Glutamatergic neuron (in vitro differentiated cells): ENCODE measurements at regions not wholly inside any gene's neighbourhood (a gene's known extent, or its start where the extent isn't known, plus 50 kb on each side); places are given as distances from the start of the nearest gene placed in this dataset.

Source experiments
- DNase-seq: peaks from one replicate; pipeline ENCODE4 v3.0.0; 2022
- H3K27ac Mint-ChIP-seq: one replicate; pipeline ENCODE4 v1.8.0; 2020; ENCODE audit warnings: mild to moderate bottlenecking, mixed read lengths, inconsistent platforms; ENCODE audit not compliant: unreplicated experiment
- H3K27me3 Mint-ChIP-seq: one replicate; pipeline ENCODE4 v1.8.0; 2020; ENCODE audit warnings: mild to moderate bottlenecking, moderate library complexity, mixed read lengths, inconsistent platforms; ENCODE audit not compliant: unreplicated experiment
- H3K36me3 Mint-ChIP-seq: one replicate; pipeline ENCODE4 v1.8.0; 2020; ENCODE audit warnings: mild to moderate bottlenecking, mixed read lengths, inconsistent platforms; ENCODE audit not compliant: unreplicated experiment
- H3K4me1 Mint-ChIP-seq: one replicate; pipeline ENCODE4 v1.8.0; 2020; ENCODE audit warnings: mild to moderate bottlenecking, low read depth, mixed read lengths, inconsistent platforms; ENCODE audit not compliant: unreplicated experiment
- H3K4me3 Mint-ChIP-seq: one replicate; pipeline ENCODE4 v1.8.0; 2020; ENCODE audit warnings: mild to moderate bottlenecking, mixed read lengths, inconsistent platforms; ENCODE audit not compliant: unreplicated experiment
- H3K9me3 Mint-ChIP-seq: one replicate; pipeline ENCODE4 v1.8.0; 2020; ENCODE audit warnings: mild to moderate bottlenecking, moderate library complexity, mixed read lengths, inconsistent platforms; ENCODE audit not compliant: unreplicated experiment
- TF ChIP-seq, protein P1 (sequence below): fragments of 200-600 bp; sonication (generic); IDR thresholded peaks from one replicate; pipeline ENCODE4 v1.5.0; 2021; ENCODE audit not compliant: partially characterized antibody, unreplicated experiment

DNA sequence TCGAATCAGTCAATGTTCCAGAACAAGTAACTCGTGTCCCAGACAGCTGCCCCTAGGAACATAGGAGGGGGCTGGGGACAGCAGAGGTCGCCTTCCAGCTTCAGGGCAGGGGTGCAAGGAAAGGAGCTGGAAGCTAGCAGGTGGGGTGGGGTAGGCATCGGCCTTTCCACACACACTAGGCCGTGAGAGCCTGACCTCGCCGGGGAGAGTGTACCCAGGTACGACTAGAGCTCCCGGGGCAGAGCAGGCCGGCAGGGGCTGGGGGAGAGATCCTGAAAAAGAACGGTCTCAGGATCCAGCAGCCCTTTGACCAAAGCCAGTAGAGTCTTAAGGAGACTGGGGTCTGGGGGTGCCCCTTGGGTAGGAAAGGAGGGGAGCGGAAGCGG lies 1127.5 kb downstream of the BRD1 start:
- TF ChIP-seq, protein P1, sequence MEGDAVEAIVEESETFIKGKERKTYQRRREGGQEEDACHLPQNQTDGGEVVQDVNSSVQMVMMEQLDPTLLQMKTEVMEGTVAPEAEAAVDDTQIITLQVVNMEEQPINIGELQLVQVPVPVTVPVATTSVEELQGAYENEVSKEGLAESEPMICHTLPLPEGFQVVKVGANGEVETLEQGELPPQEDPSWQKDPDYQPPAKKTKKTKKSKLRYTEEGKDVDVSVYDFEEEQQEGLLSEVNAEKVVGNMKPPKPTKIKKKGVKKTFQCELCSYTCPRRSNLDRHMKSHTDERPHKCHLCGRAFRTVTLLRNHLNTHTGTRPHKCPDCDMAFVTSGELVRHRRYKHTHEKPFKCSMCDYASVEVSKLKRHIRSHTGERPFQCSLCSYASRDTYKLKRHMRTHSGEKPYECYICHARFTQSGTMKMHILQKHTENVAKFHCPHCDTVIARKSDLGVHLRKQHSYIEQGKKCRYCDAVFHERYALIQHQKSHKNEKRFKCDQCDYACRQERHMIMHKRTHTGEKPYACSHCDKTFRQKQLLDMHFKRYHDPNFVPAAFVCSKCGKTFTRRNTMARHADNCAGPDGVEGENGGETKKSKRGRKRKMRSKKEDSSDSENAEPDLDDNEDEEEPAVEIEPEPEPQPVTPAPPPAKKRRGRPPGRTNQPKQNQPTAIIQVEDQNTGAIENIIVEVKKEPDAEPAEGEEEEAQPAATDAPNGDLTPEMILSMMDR = no peak
- Mint-ChIP-seq H3K9me3 (peaks cover 17% of the 10 kb centered on the region), H3K27me3 (peaks cover 13% of the 10 kb centered on the region), H3K4me1 (peaks cover 2% of the 10 kb centered on the region), H3K36me3 (peaks cover 3% of the 10 kb centered on the region), H3K27ac (no peak overlapping the region), H3K4me3 (no peak overlapping the region)
- DNase-seq = no peak

- no peak for DNase-seq
- Mint-ChIP-seq H3K4me1 (peaks cover 2% of the 10 kb centered on the region), H3K27me3 (peaks cover 13% of the 10 kb centered on the region), H3K9me3 (peaks cover 21% of the 10 kb centered on the region), H3K36me3 (peaks cover 6% of the 10 kb centered on the region), H3K4me3 (no peak overlapping the region), H3K27ac (no peak overlapping the region)
- TF ChIP-seq, protein P1 = no peak
Observed at GRCh38 chr22:48699511-48699910, 1128.2 kb downstream of the BRD1 start.

DNA sequence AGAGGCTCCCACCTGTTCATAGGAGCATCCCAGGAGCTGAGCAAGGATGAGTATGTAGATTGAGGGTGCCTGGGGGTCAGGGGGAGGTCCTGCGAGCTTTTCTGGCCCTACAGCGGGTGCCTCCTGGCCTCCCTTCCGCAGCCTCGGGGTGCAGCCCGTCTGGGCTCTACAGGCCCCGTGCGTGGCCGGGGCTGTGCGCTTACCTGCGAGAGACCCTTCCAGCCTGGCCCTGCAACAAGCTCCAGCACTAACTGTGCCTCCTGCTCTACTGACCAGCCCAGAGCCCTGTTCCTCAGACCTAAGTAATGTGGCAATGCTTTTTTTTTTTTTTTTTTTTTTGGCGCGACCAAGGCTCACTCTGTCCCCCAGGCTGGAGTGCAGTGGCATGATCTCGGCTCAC lies 1129.1 kb downstream of the BRD1 start:
- Mint-ChIP-seq H3K27ac (no peak overlapping the region), H3K4me3 (no peak overlapping the region), H3K36me3 (peaks cover 6% of the 10 kb centered on the region), H3K4me1 (peaks cover 2% of the 10 kb centered on the region), H3K9me3 (peaks cover 17% of the 10 kb centered on the region), H3K27me3 (peaks cover 12% of the 10 kb centered on the region)
- DNase-seq = no peak
- TF ChIP-seq, protein P1 = no peak

DNA sequence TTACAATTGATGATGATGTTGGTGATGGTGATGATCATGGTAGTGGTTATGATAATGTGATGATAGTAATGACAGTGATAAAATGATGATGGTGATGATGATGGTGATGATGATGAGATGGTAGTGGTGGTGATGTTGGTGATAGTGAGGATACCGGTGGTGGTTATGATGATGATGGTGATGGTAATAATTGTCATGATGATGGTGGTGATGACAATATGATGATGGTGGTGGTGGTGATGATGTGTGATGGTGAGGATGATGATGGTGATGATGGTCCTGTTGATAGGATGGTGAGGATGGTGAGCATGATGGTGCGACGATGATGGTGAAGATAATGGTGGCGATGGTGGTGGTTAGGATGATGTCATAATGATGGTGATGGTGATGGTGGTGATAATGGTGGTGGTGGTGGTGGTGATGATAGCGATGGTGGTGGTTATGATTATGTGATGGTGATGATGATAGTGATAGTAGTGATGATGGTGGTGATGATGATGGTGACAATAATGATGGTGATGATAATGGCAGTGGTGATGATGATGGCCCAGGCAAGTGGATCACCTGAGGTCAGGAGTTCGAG lies 1129.9 kb downstream of the BRD1 start:
- H3K27ac Mint-ChIP-seq = no peak overlapping the region
- H3K4me1 Mint-ChIP-seq = peaks cover 2% of the 10 kb centered on the region
- peaks cover 21% of the 10 kb centered on the region for H3K9me3 Mint-ChIP-seq

GRCh38 chr22:48697223-48697622 lies 1130.5 kb downstream of the BRD1 start:
- Mint-ChIP-seq H3K4me3 (no peak overlapping the region), H3K27me3 (peaks cover 15% of the 10 kb centered on the region), H3K4me1 (peaks cover 2% of the 10 kb centered on the region), H3K36me3 (peaks cover 11% of the 10 kb centered on the region), H3K9me3 (peaks cover 21% of the 10 kb centered on the region), H3K27ac (no peak overlapping the region)
- DNase-seq = no peak
- TF ChIP-seq, protein P1 = no peak

More for the DNA sequence above, 1129.9 kb downstream of the BRD1 start:
- Mint-ChIP-seq H3K4me3 (no peak overlapping the region), H3K27me3 (peaks cover 15% of the 10 kb centered on the region), H3K36me3 (peaks cover 11% of the 10 kb centered on the region)
- TF ChIP-seq, protein P1 = no peak
- DNase-seq = no peak
